Activated gamma-delta T cell (primary cell): ENCODE measurements at regions not wholly inside any gene's neighbourhood (a gene's known extent, or its start where the extent isn't known, plus 50 kb on each side); places are given as distances from the start of the nearest gene placed in this dataset.
"Not testable (repeated sequence)": the region's sequence is repeated elsewhere in the genome, so short reads cannot be mapped to it uniquely, and the experiment has no call there.

Source experiments
- DNase-seq: peaks from one replicate; lab custom pipeline; 2025; lab: John Stamatoyannopoulos, UW

DNA sequence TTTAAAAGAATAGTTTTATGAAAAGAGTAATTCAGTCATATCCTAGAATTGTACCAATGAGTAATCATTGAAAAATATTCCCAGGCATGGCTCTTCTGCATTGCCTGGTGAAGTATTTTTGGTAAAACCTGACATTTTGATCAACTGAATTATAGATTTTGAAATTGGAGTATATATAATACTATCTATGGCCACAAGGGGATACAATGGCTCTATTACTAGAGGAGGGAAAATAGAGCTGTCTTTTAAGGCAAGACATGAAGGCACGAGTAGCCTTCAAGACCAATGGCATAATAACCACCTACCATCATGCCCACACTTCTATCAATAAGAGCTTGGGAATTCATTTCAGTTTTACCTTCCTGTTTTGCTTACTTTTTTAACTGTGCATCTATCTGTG is 1241.4 kb upstream of the TMEM132C start:
- no peak for DNase-seq

DNA sequence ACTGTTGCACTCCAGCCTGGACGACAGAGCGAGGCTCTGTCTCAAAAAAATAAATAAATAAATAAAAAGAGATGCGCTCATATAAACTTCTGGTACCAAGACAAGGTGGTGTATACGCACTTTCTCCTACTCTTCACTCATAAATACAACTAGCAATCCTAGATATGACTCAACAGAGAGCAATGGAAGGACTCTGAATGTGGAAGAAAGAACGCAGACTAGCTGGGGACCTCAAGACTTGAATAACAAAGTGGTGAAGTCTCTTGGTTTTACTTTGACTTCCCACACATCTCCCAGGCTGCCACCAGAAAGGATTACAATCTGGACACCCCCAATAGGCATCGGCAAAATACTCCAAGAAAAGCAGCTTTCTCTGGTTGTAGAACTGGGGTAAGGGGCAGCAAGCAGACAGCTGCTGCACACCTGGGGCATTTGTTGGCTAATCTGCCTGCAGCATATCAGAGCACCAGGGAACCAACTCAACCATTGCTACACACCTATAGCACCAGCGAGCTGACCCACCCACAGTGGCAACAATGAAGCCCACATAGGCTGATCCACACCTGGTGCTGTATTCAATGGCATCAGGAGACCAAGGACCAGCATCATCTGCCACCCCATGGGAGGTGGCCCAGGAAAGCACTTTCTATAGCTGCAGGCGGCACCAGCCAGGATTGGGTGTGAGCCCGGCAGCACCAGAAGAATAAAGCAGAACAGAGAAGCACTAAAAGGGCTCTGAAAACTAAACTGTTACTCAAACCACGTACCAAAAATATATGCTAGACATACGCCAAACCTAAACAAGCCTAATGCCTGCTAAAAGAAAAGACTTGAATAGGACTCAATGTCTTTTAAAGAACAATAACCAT is 1231.7 kb upstream of the TMEM132C start:
- no peak for DNase-seq

GRCh38 chr12:127038152-127038551 is 1228.8 kb upstream of the TMEM132C start:
- no peak for DNase-seq

GRCh38 chr12:127038761-127039160 is 1228.2 kb upstream of the TMEM132C start:
- no peak for DNase-seq

GRCh38 chr12:127041985-127042625 is 1224.9 kb upstream of the TMEM132C start:
- DNase-seq = no peak

- DNase-seq = no peak
Observed at GRCh38 chr12:127043731-127044130, 1223.2 kb upstream of the TMEM132C start.

DNA sequence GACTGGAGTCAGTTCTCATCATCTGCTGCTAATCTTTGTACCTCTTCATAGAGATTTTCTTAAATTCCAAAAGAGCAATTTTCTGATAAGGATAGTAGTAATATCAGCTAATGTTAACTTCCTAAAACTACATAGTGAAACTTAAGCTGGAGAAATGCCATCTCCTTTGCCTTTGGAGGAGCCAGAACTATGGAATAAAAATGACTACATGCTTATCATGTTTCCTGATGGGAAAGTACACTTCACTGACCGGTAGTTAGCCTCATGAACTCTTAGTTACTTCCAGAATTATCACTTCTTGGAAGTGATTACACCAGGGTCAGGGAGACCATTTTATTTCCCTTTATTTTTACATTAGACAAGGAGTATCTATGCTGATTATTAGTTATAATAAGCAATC is 1222.1 kb upstream of the TMEM132C start:
- DNase-seq = no peak

DNA sequence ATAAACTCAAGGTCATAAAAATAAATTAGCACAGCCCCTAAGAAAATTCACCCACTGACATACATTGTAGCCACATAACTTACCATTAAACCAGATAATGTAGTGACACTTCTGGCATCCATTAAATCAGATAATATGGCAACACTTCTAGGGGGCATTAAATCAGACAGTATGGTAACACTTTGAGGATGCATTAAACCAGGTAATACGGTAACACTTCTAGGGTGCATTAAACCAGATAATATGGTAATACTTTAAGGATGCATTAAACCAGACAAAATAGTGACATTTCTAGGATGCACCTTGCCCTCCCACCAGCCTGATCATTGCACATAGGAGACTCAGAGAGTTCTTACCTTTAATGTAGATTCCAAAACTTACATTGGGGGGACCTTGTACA is 1220.5 kb upstream of the TMEM132C start:
- DNase-seq = no peak

DNA sequence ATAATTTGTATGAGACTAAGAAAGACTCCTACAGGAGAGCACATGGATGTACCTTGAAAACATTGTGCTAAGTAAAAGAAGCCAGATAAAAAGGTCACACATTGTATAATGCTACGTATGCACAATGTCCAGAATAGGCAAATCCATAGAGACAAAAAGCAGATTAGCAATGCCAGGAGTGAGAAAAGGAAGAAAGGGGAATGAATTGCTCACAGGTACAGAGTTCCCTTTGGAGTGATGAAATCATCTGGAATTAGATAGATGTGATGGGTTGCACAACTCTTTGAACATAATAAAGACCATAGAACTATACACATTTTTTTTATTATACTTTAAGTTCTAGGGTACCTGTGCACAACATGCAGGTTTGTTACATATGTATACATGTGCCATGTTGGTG is 1218.9 kb upstream of the TMEM132C start:
- no peak for DNase-seq

GRCh38 chr12:127048525-127048924 is 1218.4 kb upstream of the TMEM132C start:
- not testable (repeated sequence) for DNase-seq

- DNase-seq = no peak
Observed at GRCh38 chr12:127051139-127051538, 1215.8 kb upstream of the TMEM132C start.

- no peak for DNase-seq
Observed at GRCh38 chr12:127052511-127053232, 1214.3 kb upstream of the TMEM132C start.

GRCh38 chr12:127054531-127054930 is 1212.4 kb upstream of the TMEM132C start:
- DNase-seq = no peak

DNA sequence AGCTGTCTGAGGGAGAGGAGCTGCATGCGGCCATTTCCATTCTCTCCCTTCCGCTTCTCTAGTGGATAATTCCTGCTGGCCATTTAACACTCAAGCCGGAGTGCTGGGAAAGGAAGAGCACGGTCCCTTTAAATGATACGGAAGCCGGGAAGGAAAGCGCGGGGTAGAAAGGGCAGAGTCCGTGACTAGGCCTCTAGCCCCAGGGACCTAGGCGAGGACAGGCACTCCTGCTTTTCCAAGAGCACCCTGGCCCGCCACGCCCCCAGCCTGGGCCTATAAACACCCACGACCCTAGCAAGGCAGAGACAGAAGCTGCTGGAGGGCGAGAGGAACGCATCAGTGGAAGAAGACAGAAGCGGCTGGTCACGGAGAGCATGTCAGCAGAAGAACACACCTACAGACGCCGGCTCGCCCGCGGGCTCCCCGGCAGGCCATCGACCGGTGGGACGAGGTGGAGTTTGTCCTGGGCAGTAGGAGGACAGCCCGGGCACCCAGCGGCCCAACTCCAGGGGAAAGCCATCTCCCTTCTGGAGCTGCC is 1206.6 kb upstream of the TMEM132C start:
- no peak for DNase-seq

DNA sequence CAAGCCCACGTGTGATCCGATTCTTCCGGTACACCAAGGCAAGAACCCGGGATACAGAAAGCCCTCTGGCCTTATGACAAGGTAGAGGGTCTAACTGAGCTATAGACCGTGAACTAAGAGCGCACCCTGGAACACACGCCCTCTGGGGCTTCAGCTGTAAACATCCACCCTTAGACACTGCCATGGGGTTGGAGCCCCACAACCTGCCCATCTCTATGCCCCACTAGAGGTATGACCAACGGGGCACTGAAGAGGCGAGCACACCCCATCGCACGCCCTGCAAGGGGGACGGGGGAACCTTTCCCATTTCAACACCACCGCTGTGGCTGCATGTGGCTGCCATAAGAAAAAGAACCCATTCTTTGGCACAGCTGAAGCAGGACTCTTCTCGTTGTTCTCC is 1206.0 kb upstream of the TMEM132C start:
- DNase-seq = no peak

DNA sequence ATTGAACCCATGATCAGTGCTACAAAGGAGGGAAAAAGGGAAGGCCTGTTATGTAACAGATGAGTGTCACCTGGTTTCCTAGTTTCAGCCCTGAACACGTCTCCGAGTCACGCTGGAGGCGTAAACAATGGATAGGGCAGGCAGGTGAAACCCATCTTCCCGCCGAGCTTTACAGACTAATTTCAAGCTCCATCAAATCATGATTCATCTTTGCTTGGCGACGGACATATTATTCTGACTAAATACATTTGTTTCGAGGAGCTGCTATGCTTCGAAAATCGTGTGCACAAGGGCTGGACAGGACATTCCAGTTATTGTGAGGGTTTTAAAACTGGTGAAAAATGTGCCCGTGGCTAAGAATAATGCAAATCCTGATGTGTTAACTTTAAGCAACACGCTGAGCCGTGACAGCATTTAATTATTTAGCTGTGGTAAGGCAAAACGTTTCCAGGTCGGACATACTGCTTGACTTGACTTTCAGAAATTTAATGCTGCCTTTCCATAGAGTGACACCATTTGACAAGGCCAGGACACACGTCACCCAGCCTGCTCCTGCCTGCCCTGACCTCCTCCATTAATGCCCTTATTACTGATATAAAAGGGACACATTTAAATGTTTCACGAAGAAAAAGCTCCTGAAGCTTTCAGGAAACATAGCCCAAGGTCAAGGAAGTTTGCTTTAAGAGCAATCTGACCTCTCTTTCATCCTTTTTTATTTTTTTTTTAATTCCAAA is 1203.5 kb upstream of the TMEM132C start:
- DNase-seq = no peak

DNA sequence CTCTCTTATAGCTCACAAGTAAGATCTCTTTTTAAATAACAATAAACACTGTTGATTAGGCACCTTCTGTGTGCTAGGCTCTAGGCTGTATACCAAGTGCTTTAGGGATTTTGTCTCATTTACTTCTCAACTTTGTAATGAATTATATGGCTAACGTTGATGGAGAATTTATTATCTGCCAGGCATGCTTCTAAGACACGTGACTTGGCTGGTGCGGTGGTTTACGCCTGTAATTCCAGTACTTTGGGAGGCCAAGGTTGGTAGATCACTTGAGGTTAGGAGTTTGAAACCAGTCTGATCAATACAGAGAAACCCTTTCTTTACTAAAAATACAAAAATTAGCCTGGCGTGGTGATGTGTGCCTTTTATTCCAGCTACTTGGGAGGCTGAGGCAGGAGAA is 1202.8 kb upstream of the TMEM132C start:
- DNase-seq = no peak

- no peak for DNase-seq
Observed at GRCh38 chr12:127065595-127065994, 1201.4 kb upstream of the TMEM132C start.

DNA sequence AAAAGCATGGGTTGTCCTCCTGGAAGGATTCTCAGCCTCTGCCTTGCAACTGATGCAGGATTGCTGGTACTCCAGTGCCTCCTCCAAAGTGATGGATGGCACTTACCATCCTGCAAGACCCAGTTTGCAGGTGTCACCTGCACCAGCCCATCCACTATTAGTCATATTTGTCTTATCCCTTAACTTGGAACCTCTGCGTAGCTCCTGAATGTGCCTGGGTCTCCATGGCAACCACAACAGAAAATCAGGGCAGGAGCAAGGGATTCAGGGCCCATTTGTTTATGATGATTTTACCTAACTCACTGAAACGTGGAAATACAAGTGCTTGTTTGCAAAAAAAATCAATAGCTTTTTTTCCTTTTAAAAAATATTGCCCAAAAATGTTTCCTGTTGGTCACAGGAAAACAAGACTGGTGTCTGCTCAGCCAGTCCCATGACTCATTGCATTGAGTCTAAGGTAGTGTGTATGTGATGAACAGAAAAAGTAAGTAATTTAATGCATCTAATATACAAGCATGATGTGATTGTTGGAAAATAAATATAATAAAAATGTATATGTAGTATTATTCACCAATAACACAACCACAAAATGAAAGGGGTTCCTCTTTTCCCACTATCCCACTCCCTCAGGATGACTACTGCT is 1196.3 kb upstream of the TMEM132C start:
- DNase-seq = no peak

DNA sequence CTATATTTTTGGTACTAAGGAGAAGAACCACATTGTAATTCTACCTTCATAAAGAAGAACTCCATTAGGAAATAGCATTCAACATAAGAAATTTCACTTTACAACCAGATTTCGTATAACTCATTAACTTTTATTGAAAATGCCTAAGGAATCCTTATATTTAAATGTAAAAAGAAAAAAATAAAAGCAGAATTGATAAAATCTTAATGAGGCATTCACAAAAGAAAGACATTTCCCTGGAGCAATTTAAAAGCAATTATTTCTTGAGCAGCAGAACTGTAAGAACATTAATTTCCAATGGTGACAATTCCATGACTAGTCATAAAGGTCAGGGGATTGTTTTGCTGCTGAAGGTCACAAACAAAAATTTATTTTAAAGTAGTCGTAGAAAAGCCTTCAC is 1192.8 kb upstream of the TMEM132C start:
- DNase-seq = no peak

DNA sequence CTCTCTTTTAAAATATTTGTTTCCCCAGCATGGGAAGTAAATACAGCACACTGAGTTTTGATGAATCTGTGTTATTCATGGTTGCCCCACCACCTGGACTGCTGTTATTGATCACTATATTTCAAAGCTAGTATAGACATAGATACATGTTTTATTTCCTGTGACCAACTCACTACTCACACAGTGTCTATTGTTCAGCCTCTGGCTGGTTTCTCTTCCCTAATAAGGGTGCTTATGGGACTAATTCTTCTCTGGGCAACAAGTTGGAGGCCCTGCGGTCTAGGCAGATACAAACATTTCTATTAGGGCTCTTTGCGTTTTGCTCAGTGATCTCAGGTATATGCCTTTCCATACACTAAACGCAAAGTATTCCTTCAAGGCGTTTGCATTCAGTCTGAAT is 1191.0 kb upstream of the TMEM132C start:
- DNase-seq = no peak
